Fibroblast of lung (primary cell): ENCODE measurements at regions not wholly inside any gene's neighbourhood (a gene's known extent, or its start where the extent isn't known, plus 50 kb on each side); places are given as distances from the start of the nearest gene placed in this dataset.

Experiments
- CTCF ChIP-seq, 2 donors: IDR thresholded peaks in 1 of 2; conservative IDR thresholded peaks in 1 of 2; 1 replicate in 1 of 2; 2 replicates in 1 of 2; pipeline ENCODE4 v1.5.1; 2011 to 2012; ENCODE audit warnings: low read length in 2 of 2, control low read depth in 1 of 2, inconsistent platforms in 1 of 2, low read depth in 1 of 2, mild to moderate bottlenecking in 1 of 2
- EZH2 ChIP-seq: IDR thresholded peaks from 2 replicates; pipeline ENCODE4 v1.5.1; 2012; ENCODE audit warnings: low read length, control low read depth, mild to moderate bottlenecking; ENCODE audit errors: missing control alignments

GRCh38 chr7:42340436-42340835 lies 103.4 kb upstream of the GLI3 start:
- TF ChIP-seq CTCF (conservative IDR thresholded peaks at IDR 0.05 in 1 of 2, IDR thresholded peaks at IDR 0.05 in 1 of 2; ENCODE audit: low read depth in 1 of 2, low read length in 2 of 2) (no peak), EZH2 (no peak)
